Neural progenitor cell (in vitro differentiated cells): ENCODE measurements at regions not wholly inside any gene's neighbourhood (a gene's known extent, or its start where the extent isn't known, plus 50 kb on each side); places are given as distances from the start of the nearest gene placed in this dataset.
A peak's percentile ranks its signal among the peaks of the same experiment; 100 is the strongest.

Experiments
- DNase-seq: peaks from one replicate; pipeline ENCODE4 v3.0.0-alpha.2; 2016; ENCODE audit warnings: low spot score
- H2AFZ ChIP-seq: fragments of 200-600 bp; sonication (generic); replicated peaks from 2 replicates; pipeline ENCODE4 v1.6.1; 2016; ENCODE audit warnings: antibody characterized with exemption
- H3F3A ChIP-seq: fragments of 200-600 bp; sonication (generic); 2 replicates; pipeline ENCODE4 v1.6.1; 2016; ENCODE audit warnings: antibody characterized with exemption, low read depth
- H3K27ac ChIP-seq: fragments of 200-600 bp; sonication (generic); 2 replicates; pipeline ENCODE4 v1.5.1; 2016; ENCODE audit warnings: mild to moderate bottlenecking
- H3K27me3 ChIP-seq: fragments of 200-600 bp; sonication (generic); 2 replicates; pipeline ENCODE4 v1.6.1; 2016; ENCODE audit warnings: mild to moderate bottlenecking, moderate library complexity
- H3K36me3 ChIP-seq: fragments of 200-600 bp; sonication (generic); 2 replicates; pipeline ENCODE4 v1.5.1; 2016
- H3K4me1 ChIP-seq: fragments of 200-600 bp; sonication (generic); 2 replicates; pipeline ENCODE4 v1.6.1; 2016; ENCODE audit warnings: mixed run types
- H3K4me2 ChIP-seq: fragments of 200-600 bp; sonication (generic); 2 replicates; pipeline ENCODE4 v1.6.1; 2016
- H3K4me3 ChIP-seq: fragments of 200-600 bp; sonication (generic); 2 replicates; pipeline ENCODE4 v1.5.1; 2016
- H3K79me2 ChIP-seq: fragments of 200-600 bp; sonication (generic); 2 replicates; pipeline ENCODE4 v1.6.1; 2016; ENCODE audit warnings: low read depth
- H3K9ac ChIP-seq: fragments of 200-600 bp; sonication (generic); 2 replicates; pipeline ENCODE4 v1.6.1; 2016
- H3K9me3 ChIP-seq: fragments of 200-600 bp; sonication (generic); 2 replicates; pipeline ENCODE4 v1.5.1; 2016; ENCODE audit warnings: low read depth
- H4K20me1 ChIP-seq: fragments of 200-600 bp; sonication (generic); 2 replicates; pipeline ENCODE4 v1.6.1; 2016; ENCODE audit warnings: low read depth
- H3K27ac Mint-ChIP-seq: 3 replicates; pipeline ENCODE4 v1.8.0; 2021; ENCODE audit warnings: mixed read lengths
- H3K27me3 Mint-ChIP-seq: 2 replicates; pipeline ENCODE4 v1.8.0; 2022; ENCODE audit warnings: low read depth, mild to moderate bottlenecking, inconsistent platforms, moderate library complexity, mixed read lengths; ENCODE audit not compliant: insufficient read depth
- H3K36me3 Mint-ChIP-seq: 3 replicates; pipeline ENCODE4 v1.8.0; 2021; ENCODE audit warnings: mixed read lengths
- H3K4me1 Mint-ChIP-seq: 3 replicates; pipeline ENCODE4 v1.8.0; 2021; ENCODE audit warnings: mixed read lengths
- H3K4me3 Mint-ChIP-seq: 3 replicates; pipeline ENCODE4 v1.8.0; 2021; ENCODE audit warnings: mild to moderate bottlenecking, moderate library complexity, mixed read lengths
- H3K9me3 Mint-ChIP-seq: 3 replicates; pipeline ENCODE4 v1.8.0; 2020; ENCODE audit warnings: mixed read lengths
- CTCF ChIP-seq: fragments of 200-600 bp; sonication (generic); IDR thresholded peaks from 2 replicates; pipeline ENCODE4 v1.5.1; 2017; ENCODE audit warnings: antibody characterized with exemption, mild to moderate bottlenecking
- EZH2 ChIP-seq: fragments of 200-600 bp; sonication (generic); IDR thresholded peaks from 2 replicates; pipeline ENCODE4 v1.6.1; 2017; ENCODE audit warnings: antibody characterized with exemption, mild to moderate bottlenecking, moderate library complexity
- EZH2phosphoT487 ChIP-seq: fragments of 200-600 bp; sonication (generic); IDR thresholded peaks from 2 replicates; pipeline ENCODE4 v1.6.1; 2017; ENCODE audit warnings: antibody characterized with exemption

GRCh38 chr3:82715091-82715856 lies 953.8 kb upstream of the GBE1 start:
- TF ChIP-seq CTCF (no peak), EZH2phosphoT487 (no peak), EZH2 (no peak)
- Histone ChIP-seq H3K9ac (no peak overlapping the region), H3K9me3 (no peaks in the 10 kb centered on the region), H3K27ac (no peak overlapping the region), H3K79me2 (no peaks in the 10 kb centered on the region), H3K36me3 (peaks cover 4% of the 10 kb centered on the region), H2AFZ (no peak overlapping the region), H3K4me3 (no peak overlapping the region), H3K4me2 (no peak overlapping the region), H3K27me3 (no peaks in the 10 kb centered on the region), H4K20me1 (no peaks in the 10 kb centered on the region), H3K4me1 (no peaks in the 10 kb centered on the region), H3F3A (no peaks in the 10 kb centered on the region)
- Mint-ChIP-seq H3K4me3 (no peak overlapping the region), H3K27ac (no peak overlapping the region), H3K27me3 (no peaks in the 10 kb centered on the region), H3K4me1 (no peaks in the 10 kb centered on the region), H3K36me3 (peaks cover 3% of the 10 kb centered on the region), H3K9me3 (peaks cover 7% of the 10 kb centered on the region)
- DNase-seq: no peak

- no peak overlapping the region for H3K27ac ChIP-seq
- peak; percentile 15 for DNase-seq
- H3K27ac Mint-ChIP-seq: no peak overlapping the region
- no peaks in the 10 kb centered on the region for H3K9me3 Mint-ChIP-seq
- no peak overlapping the region for H2AFZ ChIP-seq
- no peak overlapping the region for H3K4me3 Mint-ChIP-seq
- H4K20me1 ChIP-seq: no peaks in the 10 kb centered on the region
- H3K36me3 ChIP-seq: no peaks in the 10 kb centered on the region
- no peak overlapping the region for H3K4me2 ChIP-seq
- H3K4me1 Mint-ChIP-seq: no peaks in the 10 kb centered on the region
- no peaks in the 10 kb centered on the region for H3K9me3 ChIP-seq
- no peaks in the 10 kb centered on the region for H3K79me2 ChIP-seq
- H3K27me3 ChIP-seq: no peaks in the 10 kb centered on the region
- H3K36me3 Mint-ChIP-seq: no peaks in the 10 kb centered on the region
- no peaks in the 10 kb centered on the region for H3K27me3 Mint-ChIP-seq
- H3F3A ChIP-seq: no peaks in the 10 kb centered on the region
- H3K4me3 ChIP-seq: no peak overlapping the region
- no peak overlapping the region for H3K9ac ChIP-seq
- TF ChIP-seq CTCF: peak; percentile 26
- TF ChIP-seq EZH2: no peak
- no peaks in the 10 kb centered on the region for H3K4me1 ChIP-seq
Observed at GRCh38 chr3:82707035-82707434, 945.6 kb upstream of the GBE1 start.

GRCh38 chr3:82685761-82686160 lies 924.3 kb upstream of the GBE1 start:
- DNase-seq: no peak
- H3K27me3 Mint-ChIP-seq: no peaks in the 10 kb centered on the region
- Histone ChIP-seq H2AFZ (no peak overlapping the region), H3K4me1 (peaks cover 6% of the 10 kb centered on the region), H3K36me3 (no peaks in the 10 kb centered on the region), H3K9ac (no peak overlapping the region), H3K27me3 (no peaks in the 10 kb centered on the region), H4K20me1 (no peaks in the 10 kb centered on the region), H3K4me3 (no peak overlapping the region), H3K27ac (no peak overlapping the region), H3K9me3 (no peaks in the 10 kb centered on the region), H3K79me2 (no peaks in the 10 kb centered on the region), H3F3A (no peaks in the 10 kb centered on the region), H3K4me2 (no peak overlapping the region)
- no peak overlapping the region for H3K4me3 Mint-ChIP-seq
- no peak overlapping the region for H3K27ac Mint-ChIP-seq
- no peaks in the 10 kb centered on the region for H3K9me3 Mint-ChIP-seq
- H3K36me3 Mint-ChIP-seq: no peaks in the 10 kb centered on the region
- TF ChIP-seq EZH2phosphoT487: no peak
- peaks cover 4% of the 10 kb centered on the region for H3K4me1 Mint-ChIP-seq

GRCh38 chr3:82676356-82677026 lies 915.0 kb upstream of the GBE1 start:
- H3K4me3 Mint-ChIP-seq: no peak overlapping the region
- Histone ChIP-seq H4K20me1 (no peaks in the 10 kb centered on the region), H3K79me2 (no peaks in the 10 kb centered on the region), H3K4me1 (no peaks in the 10 kb centered on the region), H3K27me3 (no peaks in the 10 kb centered on the region), H3K4me2 (no peak overlapping the region), H3F3A (no peaks in the 10 kb centered on the region), H3K9ac (no peak overlapping the region), H3K36me3 (no peaks in the 10 kb centered on the region), H3K9me3 (no peaks in the 10 kb centered on the region), H3K4me3 (no peak overlapping the region), H2AFZ (no peak overlapping the region), H3K27ac (no peak overlapping the region)
- H3K36me3 Mint-ChIP-seq: no peaks in the 10 kb centered on the region
- DNase-seq: no peak
- H3K27ac Mint-ChIP-seq: no peak overlapping the region
- H3K4me1 Mint-ChIP-seq: no peaks in the 10 kb centered on the region
- no peaks in the 10 kb centered on the region for H3K9me3 Mint-ChIP-seq
- no peak for TF ChIP-seq EZH2
- no peak for TF ChIP-seq CTCF
- TF ChIP-seq EZH2phosphoT487: no peak
- no peaks in the 10 kb centered on the region for H3K27me3 Mint-ChIP-seq
